ENCODE measurements at regions not wholly inside any gene's neighbourhood (a gene's known extent, or its start where the extent isn't known, plus 50 kb on each side); places are given as distances from the start of the nearest gene placed in this dataset.
A peak's percentile ranks its signal among the peaks of the same experiment; 100 is the strongest.
"Not testable (repeated sequence)": the region's sequence is repeated elsewhere in the genome, so short reads cannot be mapped to it uniquely, and the experiment has no call there.

- no peak for DNase-seq
Observed at GRCh38 chr7:4527988-4528636, 154.0 kb upstream of the FOXK1 start.

- no peak for DNase-seq
Observed at GRCh38 chr7:4531236-4531635, 150.9 kb upstream of the FOXK1 start.

- DNase-seq = not testable (repeated sequence)
Observed at GRCh38 chr7:4533339-4533738, 148.8 kb upstream of the FOXK1 start.

- no peak for DNase-seq
Observed at GRCh38 chr7:4549681-4550080, 132.4 kb upstream of the FOXK1 start.

- no peak for DNase-seq
Observed at GRCh38 chr7:4550117-4550516, 132.0 kb upstream of the FOXK1 start.

- DNase-seq = no peak
Observed at GRCh38 chr7:4552985-4553384, 129.1 kb upstream of the FOXK1 start.

- DNase-seq = no peak
Observed at GRCh38 chr7:4556868-4557793, 125.0 kb upstream of the FOXK1 start.

GRCh38 chr7:4561795-4562194 is 120.3 kb upstream of the FOXK1 start:
- no peak for DNase-seq

GRCh38 chr7:4566714-4567113 is 115.4 kb upstream of the FOXK1 start:
- no peak for DNase-seq

GRCh38 chr7:4574851-4575250 is 107.2 kb upstream of the FOXK1 start:
- DNase-seq = no peak

- DNase-seq = no peak
Observed at GRCh38 chr7:4575254-4575653, 106.8 kb upstream of the FOXK1 start.

- DNase-seq = no peak
Observed at GRCh38 chr7:4602905-4603842, 78.9 kb upstream of the FOXK1 start.

- no peak for DNase-seq
Observed at GRCh38 chr7:4603843-4604231, 78.3 kb upstream of the FOXK1 start.

GRCh38 chr7:4604456-4604940 is 77.6 kb upstream of the FOXK1 start:
- DNase-seq = no peak

GRCh38 chr7:4606797-4607196 is 75.3 kb upstream of the FOXK1 start:
- no peak for DNase-seq

GRCh38 chr7:4607311-4607729 is 74.8 kb upstream of the FOXK1 start:
- no peak for DNase-seq

GRCh38 chr7:4609576-4609975 is 72.5 kb upstream of the FOXK1 start:
- DNase-seq = not testable (repeated sequence)

GRCh38 chr7:4610768-4611467 is 71.2 kb upstream of the FOXK1 start:
- DNase-seq = peak; percentile 40

GRCh38 chr7:4612237-4612636 is 69.9 kb upstream of the FOXK1 start:
- no peak for DNase-seq

GRCh38 chr7:4612939-4613841 is 68.9 kb upstream of the FOXK1 start:
- DNase-seq = no peak

- DNase-seq = no peak
Observed at GRCh38 chr7:4613846-4614548, 68.1 kb upstream of the FOXK1 start.
